ENCODE measurements at regions not wholly inside any gene's neighbourhood (a gene's known extent, or its start where the extent isn't known, plus 50 kb on each side); places are given as distances from the start of the nearest gene placed in this dataset.
"Not testable (repeated sequence)": the region's sequence is repeated elsewhere in the genome, so short reads cannot be mapped to it uniquely, and the experiment has no call there.

GRCh38 chr17:51434434-51435170 is 174.3 kb downstream of the UTP18 start:
- peak in 14 of 56 donors; percentile 9 to 50 (median 24) for DNase-seq

GRCh38 chr17:51435171-51435552 is 174.8 kb downstream of the UTP18 start:
- DNase-seq, result peak in 4 of 56 donors; percentile 1 to 34 (median 4)

- DNase-seq, result peak in 21 of 56 donors; percentile 2 to 63 (median 17)
Measured at GRCh38 chr17:51435641-51436091, 175.3 kb downstream of the UTP18 start.

GRCh38 chr17:51439395-51440229 is 179.3 kb downstream of the UTP18 start:
- peak in 15 of 56 donors; percentile 1 to 53 (median 25) for DNase-seq

- no peak for DNase-seq
Measured at GRCh38 chr17:51441431-51441830, 181.1 kb downstream of the UTP18 start.

- DNase-seq, result no peak
Measured at GRCh38 chr17:51442088-51442865, 181.9 kb downstream of the UTP18 start.

GRCh38 chr17:51443646-51444045 is 183.3 kb downstream of the UTP18 start:
- no peak for DNase-seq

- no peak for DNase-seq
Measured at GRCh38 chr17:51445946-51446345, 185.6 kb downstream of the UTP18 start.

GRCh38 chr17:51454456-51454978 is 194.2 kb downstream of the UTP18 start:
- DNase-seq, result no peak

GRCh38 chr17:51455211-51455610 is 194.9 kb downstream of the UTP18 start:
- no peak for DNase-seq

GRCh38 chr17:51455931-51456330 is 195.6 kb downstream of the UTP18 start:
- DNase-seq, result no peak

GRCh38 chr17:51456942-51457341 is 196.6 kb downstream of the UTP18 start:
- DNase-seq, result no peak

GRCh38 chr17:51461578-51462004 is 201.2 kb downstream of the UTP18 start:
- DNase-seq, result peak in 24 of 56 donors; percentile 2 to 49 (median 18)

GRCh38 chr17:51463353-51463752 is 203.0 kb downstream of the UTP18 start:
- no peak for DNase-seq

GRCh38 chr17:51467336-51467735 is 207.0 kb downstream of the UTP18 start:
- no peak for DNase-seq

- no peak for DNase-seq
Measured at GRCh38 chr17:51472670-51473205, 212.4 kb downstream of the UTP18 start.

GRCh38 chr17:51474764-51475163 is 214.4 kb downstream of the UTP18 start:
- DNase-seq, result no peak

GRCh38 chr17:51475730-51476129 is 215.4 kb downstream of the UTP18 start:
- DNase-seq, result no peak

- peak in 1 of 56 donors; percentile 4 for DNase-seq
Measured at GRCh38 chr17:51479303-51479702, 219.0 kb downstream of the UTP18 start.

- no peak for DNase-seq
Measured at GRCh38 chr17:51481370-51481769, 221.0 kb downstream of the UTP18 start.

GRCh38 chr17:51482248-51482647 is 221.9 kb downstream of the UTP18 start:
- not testable (repeated sequence) for DNase-seq

Data from nucleus accumbens (tissue), 56 donors.